Mesenchymal stem cell (in vitro differentiated cells and primary cell): ENCODE measurements at regions not wholly inside any gene's neighbourhood (a gene's known extent, or its start where the extent isn't known, plus 50 kb on each side); places are given as distances from the start of the nearest gene placed in this dataset.

Experiments
- DNase-seq: peaks from one replicate; pipeline ENCODE4 v3.0.0-alpha.2; 2013
- H2AFZ ChIP-seq: one replicate; pipeline ENCODE4 v1.6.1; 2013; ENCODE audit warnings: low read depth, mild to moderate bottlenecking, control low read depth, inconsistent platforms, low read length, moderate library complexity
- H2AK5ac ChIP-seq: 2 replicates; pipeline ENCODE4 v1.6.1; 2013; ENCODE audit warnings: low read length, moderate library complexity, mild to moderate bottlenecking, inconsistent platforms; ENCODE audit not compliant: severe bottlenecking
- H2BK120ac ChIP-seq: one replicate; pipeline ENCODE4 v1.6.1; 2013; ENCODE audit warnings: low read depth, mild to moderate bottlenecking, inconsistent platforms, low read length, moderate library complexity
- H2BK12ac ChIP-seq, 2 experiments: one replicate each; pipeline ENCODE4 v1.6.1; 2013; ENCODE audit warnings: inconsistent platforms in 2 of 2, low read length in 2 of 2, mild to moderate bottlenecking in 2 of 2, moderate library complexity in 2 of 2, control low read depth in 1 of 2
- H2BK15ac ChIP-seq: one replicate; pipeline ENCODE4 v1.6.1; 2013; ENCODE audit warnings: mild to moderate bottlenecking, low read depth, inconsistent platforms; ENCODE audit not compliant: poor library complexity, severe bottlenecking
- H2BK5ac ChIP-seq: 2 replicates; pipeline ENCODE4 v1.6.1; 2013; ENCODE audit warnings: low read depth, mild to moderate bottlenecking, low read length, control low read depth, inconsistent platforms; ENCODE audit not compliant: poor library complexity, severe bottlenecking
- H3K14ac ChIP-seq, 2 experiments: one replicate each; pipeline ENCODE4 v1.6.1; 2013; ENCODE audit warnings: inconsistent platforms in 2 of 2, low read length in 2 of 2, control low read depth in 1 of 2, mild to moderate bottlenecking in 1 of 2, moderate library complexity in 1 of 2
- H3K18ac ChIP-seq, 2 experiments: one replicate each; pipeline ENCODE4 v1.6.1; 2013; ENCODE audit warnings: inconsistent platforms in 2 of 2, low read length in 2 of 2, control low read depth in 1 of 2, low read depth in 1 of 2, mild to moderate bottlenecking in 1 of 2
- H3K23ac ChIP-seq, 2 experiments: one replicate each; pipeline ENCODE4 v1.6.1; 2013; ENCODE audit warnings: inconsistent platforms in 2 of 2, low read length in 2 of 2, mild to moderate bottlenecking in 2 of 2, moderate library complexity in 2 of 2, control low read depth in 1 of 2
- H3K27ac ChIP-seq: 2 replicates; pipeline ENCODE4 v1.5.1; 2013; ENCODE audit warnings: mild to moderate bottlenecking, moderate library complexity, low read length, control low read depth, inconsistent platforms; ENCODE audit not compliant: poor library complexity, severe bottlenecking
- H3K27me3 ChIP-seq, 2 experiments: 2 replicates each; pipeline versions ENCODE4 v1.6.1 to v1.7.0; 2013; ENCODE audit warnings: low read length in 2 of 2, mild to moderate bottlenecking in 2 of 2, moderate library complexity in 2 of 2, control low read depth in 1 of 2, inconsistent platforms in 1 of 2; ENCODE audit not compliant: control insufficient read depth in 1 of 2, insufficient read depth in 1 of 2
- H3K36me3 ChIP-seq, 2 experiments: 2 replicates each; pipeline versions ENCODE4 v1.6.1 to v1.7.0; 2013; ENCODE audit warnings: low read length in 2 of 2, control low read depth in 1 of 2, inconsistent platforms in 1 of 2, low read depth in 1 of 2, mild to moderate bottlenecking in 1 of 2; ENCODE audit not compliant: insufficient read depth in 2 of 2, control insufficient read depth in 1 of 2
- H3K4ac ChIP-seq, 2 experiments: one replicate each; pipeline ENCODE4 v1.6.1; 2013; ENCODE audit warnings: inconsistent platforms in 2 of 2, low read length in 2 of 2, mild to moderate bottlenecking in 2 of 2, moderate library complexity in 2 of 2, control low read depth in 1 of 2, low read depth in 1 of 2
- H3K4me1 ChIP-seq: 2 replicates; pipeline ENCODE4 v1.6.1; 2013; ENCODE audit warnings: low read depth, low read length, control low read depth; ENCODE audit not compliant: control insufficient read depth, insufficient read depth
- H3K4me2 ChIP-seq: 2 replicates; pipeline ENCODE4 v1.6.1; 2013; ENCODE audit warnings: low read length, mild to moderate bottlenecking, inconsistent platforms; ENCODE audit not compliant: poor library complexity, severe bottlenecking
- H3K4me3 ChIP-seq, 2 experiments: 2 replicates each; pipeline versions ENCODE4 v1.5.1 to v1.7.0; 2013; ENCODE audit warnings: low read length in 2 of 2, mild to moderate bottlenecking in 2 of 2, control low read depth in 1 of 2, low read depth in 1 of 2; ENCODE audit not compliant: insufficient read depth in 1 of 2
- H3K79me1 ChIP-seq: replicated peaks from 2 replicates; pipeline ENCODE4 v1.6.1; 2013; ENCODE audit warnings: mild to moderate bottlenecking, control low read depth, low read length, inconsistent platforms; ENCODE audit not compliant: poor library complexity, severe bottlenecking
- H3K9ac ChIP-seq: 2 replicates; pipeline ENCODE4 v1.7.0; 2013; ENCODE audit warnings: mild to moderate bottlenecking, low read length, moderate library complexity
- H3K9me3 ChIP-seq: 2 replicates; pipeline ENCODE4 v1.7.0; 2013; ENCODE audit warnings: mild to moderate bottlenecking, low read length; ENCODE audit not compliant: control insufficient read depth
- H4K8ac ChIP-seq: one replicate; pipeline ENCODE4 v1.6.1; 2013; ENCODE audit warnings: inconsistent platforms, mild to moderate bottlenecking, low read length, moderate library complexity
- H4K91ac ChIP-seq: one replicate; pipeline ENCODE4 v1.6.1; 2013; ENCODE audit warnings: mild to moderate bottlenecking, low read length, inconsistent platforms
- WGBS: methylation state at CpG from one replicate; pipeline ENCODE4 v1.1.7; 2013; ENCODE audit warnings: mixed read lengths; 5-methylcytosine and 5-hydroxymethylcytosine counted together

DNA sequence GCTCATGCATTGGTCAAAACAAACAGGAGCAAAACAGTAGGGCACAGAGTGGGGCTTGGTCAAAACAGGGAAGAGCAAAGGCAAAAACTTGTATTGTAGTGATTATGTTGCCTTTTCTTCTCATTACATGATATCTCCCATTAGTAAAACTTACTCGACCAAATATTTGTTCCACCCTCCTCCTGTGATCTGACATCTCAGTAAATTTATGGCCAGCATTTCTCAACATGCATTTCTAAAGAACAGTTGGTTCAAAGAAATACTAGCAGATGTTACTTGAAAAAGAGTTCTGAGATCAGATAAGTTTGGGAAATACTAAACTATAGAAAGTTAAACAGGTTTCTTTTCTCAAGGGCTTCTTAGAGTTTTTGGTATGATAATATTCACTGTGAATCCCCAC is 423.1 kb downstream of the FIGN start:
- H3K9me3 ChIP-seq, result no peaks in the 10 kb centered on the region
- no peak overlapping the region for H2AK5ac ChIP-seq
- DNase-seq, result peak; percentile 28
- H2BK5ac ChIP-seq, result no peak overlapping the region
- H3K27ac ChIP-seq, result no peak overlapping the region
- no peaks in the 10 kb centered on the region for H3K79me1 ChIP-seq
- no peak overlapping the region for H3K14ac ChIP-seq
- H4K91ac ChIP-seq, result no peak overlapping the region
- H4K8ac ChIP-seq, result no peak overlapping the region
- no peak overlapping the region for H3K9ac ChIP-seq
- no peak overlapping the region for H2BK12ac ChIP-seq
- no peak overlapping the region for H3K18ac ChIP-seq
- H3K4me3 ChIP-seq, result no peak overlapping the region
- 100% methylated on average over 1 of the region's 1 CpG for WGBS
- no peaks in the 10 kb centered on the region for H3K36me3 ChIP-seq
- H2BK120ac ChIP-seq, result no peak overlapping the region
- H3K23ac ChIP-seq, result no peak overlapping the region
- H2BK15ac ChIP-seq, result no peak overlapping the region
- no peaks in the 10 kb centered on the region for H3K27me3 ChIP-seq
- H2AFZ ChIP-seq, result no peak overlapping the region
- H3K4me1 ChIP-seq, result no peaks in the 10 kb centered on the region
- H3K4ac ChIP-seq, result no peak overlapping the region
- H3K4me2 ChIP-seq, result no peak overlapping the region

DNA sequence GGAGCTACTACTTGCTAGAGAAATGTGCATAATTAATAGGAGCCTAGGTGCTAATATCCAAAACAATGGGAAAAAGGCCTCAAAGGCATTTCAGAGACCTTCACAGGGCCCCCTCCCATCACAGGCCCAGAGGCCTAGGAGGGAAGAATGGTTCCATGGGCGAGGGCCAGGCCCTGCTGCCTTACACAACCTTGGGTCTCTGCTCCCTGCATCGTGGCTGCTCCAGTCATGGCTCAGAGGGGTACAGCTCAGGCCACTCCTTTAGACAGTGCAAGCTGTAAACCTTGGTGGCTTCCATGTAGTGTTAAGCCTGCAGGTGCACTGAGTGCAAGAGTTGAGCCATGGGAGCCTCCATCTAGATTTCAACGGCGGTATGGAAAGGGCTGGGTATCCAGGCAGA is 429.2 kb downstream of the FIGN start:
- Histone ChIP-seq H3K27ac (no peak overlapping the region), H2BK15ac (no peak overlapping the region), H4K91ac (no peak overlapping the region), H2AK5ac (no peak overlapping the region), H3K79me1 (no peaks in the 10 kb centered on the region), H3K4ac (no peak overlapping the region), H3K4me1 (no peaks in the 10 kb centered on the region), H3K23ac (no peak overlapping the region), H3K36me3 (no peaks in the 10 kb centered on the region), H3K9ac (no peak overlapping the region), H2BK12ac (no peak overlapping the region), H2BK120ac (no peak overlapping the region), H3K9me3 (no peaks in the 10 kb centered on the region), H3K27me3 (no peaks in the 10 kb centered on the region), H2AFZ (no peak overlapping the region), H3K18ac (no peak overlapping the region), H3K4me2 (no peak overlapping the region), H3K14ac (no peak overlapping the region), H3K4me3 (no peak overlapping the region), H2BK5ac (no peak overlapping the region), H4K8ac (no peak overlapping the region)
- WGBS, result 76% methylated on average over 4 of the region's 4 CpGs
- DNase-seq, result no peak

GRCh38 chr2:163302141-163302540 is 433.7 kb downstream of the FIGN start:
- H3K36me3 ChIP-seq, result no peaks in the 10 kb centered on the region
- WGBS, result no CpG with 5 or more reads among the region's 1 CpG
- H2BK12ac ChIP-seq, result no peak overlapping the region
- H2BK15ac ChIP-seq, result no peak overlapping the region
- H2AK5ac ChIP-seq, result no peak overlapping the region
- no peak for DNase-seq
- no peak overlapping the region for H3K4ac ChIP-seq
- no peak overlapping the region for H3K27ac ChIP-seq
- no peak overlapping the region for H3K9ac ChIP-seq
- no peak overlapping the region for H4K91ac ChIP-seq
- no peak overlapping the region for H3K18ac ChIP-seq
- no peaks in the 10 kb centered on the region for H3K9me3 ChIP-seq
- no peak overlapping the region for H2AFZ ChIP-seq
- H2BK120ac ChIP-seq, result no peak overlapping the region
- H3K14ac ChIP-seq, result no peak overlapping the region
- no peak overlapping the region for H2BK5ac ChIP-seq
- H3K4me3 ChIP-seq, result no peak overlapping the region
- H3K23ac ChIP-seq, result no peak overlapping the region
- no peaks in the 10 kb centered on the region for H3K4me1 ChIP-seq
- H4K8ac ChIP-seq, result no peak overlapping the region
- no peaks in the 10 kb centered on the region for H3K27me3 ChIP-seq
- no peaks in the 10 kb centered on the region for H3K79me1 ChIP-seq
- no peak overlapping the region for H3K4me2 ChIP-seq

GRCh38 chr2:163291790-163292189 is 444.0 kb downstream of the FIGN start:
- Histone ChIP-seq H2BK15ac (no peak overlapping the region), H2AFZ (no peak overlapping the region), H4K91ac (no peak overlapping the region), H3K23ac (no peak overlapping the region), H3K36me3 (no peaks in the 10 kb centered on the region), H3K18ac (no peak overlapping the region), H2BK120ac (no peak overlapping the region), H3K4ac (no peak overlapping the region), H3K27ac (no peak overlapping the region), H3K9me3 (no peaks in the 10 kb centered on the region), H3K4me2 (no peak overlapping the region), H3K4me1 (no peaks in the 10 kb centered on the region), H3K9ac (no peak overlapping the region), H2AK5ac (no peak overlapping the region), H2BK12ac (no peak overlapping the region), H2BK5ac (no peak overlapping the region), H3K14ac (no peak overlapping the region), H4K8ac (no peak overlapping the region), H3K4me3 (no peak overlapping the region), H3K27me3 (no peaks in the 10 kb centered on the region), H3K79me1 (no peaks in the 10 kb centered on the region)
- DNase-seq, result no peak
- WGBS, result 90% methylated on average over 6 of the region's 6 CpGs
